Vagina (tissue), 2 donors: ENCODE measurements at regions not wholly inside any gene's neighbourhood (a gene's known extent, or its start where the extent isn't known, plus 50 kb on each side); places are given as distances from the start of the nearest gene placed in this dataset.

Source experiments
- DNase-seq, 2 donors: peaks; one replicate each; pipeline ENCODE4 v3.0.0-alpha.2; 2017; ENCODE audit errors: extremely low spot score in 2 of 2
- H3K27ac ChIP-seq: fragments of 200-600 bp; sonication (generic); one replicate; pipeline ENCODE4 v1.5.1; 2019
- H3K27me3 ChIP-seq: fragments of 200-600 bp; sonication (generic); one replicate; pipeline ENCODE4 v1.5.1; 2019
- H3K36me3 ChIP-seq, 2 donors: fragments of 200-600 bp; sonication (generic); one replicate each; pipeline ENCODE4 v1.5.1; 2017 to 2019
- H3K4me1 ChIP-seq: fragments of 200-600 bp; sonication (generic); one replicate; pipeline ENCODE4 v1.5.1; 2019
- H3K4me3 ChIP-seq, 2 donors: fragments of 200-600 bp; sonication (generic); 1 replicate in 1 of 2; 2 replicates in 1 of 2; pipeline ENCODE4 v1.5.1; 2016 to 2019
- H3K9me3 ChIP-seq: fragments of 200-600 bp; sonication (generic); one replicate; pipeline ENCODE4 v1.5.1; 2019
- CTCF ChIP-seq, 3 experiments: fragments of 450-650 bp in 2 of 3; fragments of 200-600 bp in 1 of 3; sonication (generic) in 1 of 3; IDR thresholded peaks; one replicate each; pipeline ENCODE4 v1.5.1; 2017 to 2019; ENCODE audit warnings: antibody characterized with exemption in 3 of 3, mild to moderate bottlenecking in 2 of 3, moderate library complexity in 2 of 3
- POLR2A ChIP-seq, 2 donors: fragments of 450-650 bp; IDR thresholded peaks; one replicate each; pipeline ENCODE4 v1.6.1; 2017; ENCODE audit warnings: antibody characterized with exemption in 2 of 2, mild to moderate bottlenecking in 2 of 2, moderate library complexity in 2 of 2
- POLR2AphosphoS5 ChIP-seq, 2 donors: sonication (generic); formaldehyde crosslinking; IDR thresholded peaks; one replicate each; pipeline ENCODE4 v1.9.0; 2017; ENCODE audit warnings: antibody characterized with exemption in 2 of 2, mild to moderate bottlenecking in 2 of 2, low read depth in 1 of 2; ENCODE audit not compliant: insufficient read depth in 1 of 2
- intact Hi-C: fragments of 100-400 bp; cut with DNase I; formaldehyde crosslinking; loops from one replicate; pipeline ENCODE4 v1.15.1; 2023

GRCh38 chr12:107884769-107885694, 110.5 kb downstream of the ASCL4 start:
- DNase-seq, result no peak
- Histone ChIP-seq H3K27me3 (no peaks in the 10 kb centered on the region), H3K4me1 (no peaks in the 10 kb centered on the region), H3K36me3 (no peaks in the 10 kb centered on the region), H3K27ac (no peak overlapping the region), H3K9me3 (no peaks in the 10 kb centered on the region), H3K4me3 (no peak overlapping the region)
- intact Hi-C loops, result no loop called here
- TF ChIP-seq POLR2AphosphoS5 (IDR thresholded peaks at IDR 0.05; ENCODE audit: insufficient read depth in 1 of 2, low read depth in 1 of 2) (no peak), CTCF (IDR thresholded peaks at IDR 0.05) (peak; percentile 39 to 69 (median 41))

- Histone ChIP-seq H3K36me3 (no peaks in the 10 kb centered on the region), H3K4me1 (no peaks in the 10 kb centered on the region), H3K27me3 (no peaks in the 10 kb centered on the region), H3K27ac (no peak overlapping the region), H3K9me3 (no peaks in the 10 kb centered on the region), H3K4me3 (no peak overlapping the region)
- intact Hi-C loops, result no loop called here
- no peak for DNase-seq
- TF ChIP-seq POLR2A (IDR thresholded peaks at IDR 0.05) (no peak), CTCF (IDR thresholded peaks at IDR 0.05) (no peak), POLR2AphosphoS5 (IDR thresholded peaks at IDR 0.05; ENCODE audit: insufficient read depth in 1 of 2, low read depth in 1 of 2) (no peak)
These were observed 114.3 kb downstream of the ASCL4 start for GRCh38 chr12:107888789-107889188.

GRCh38 chr12:107891967-107892366, 117.5 kb downstream of the ASCL4 start:
- no peaks in the 10 kb centered on the region for H3K36me3 ChIP-seq
- DNase-seq, result no peak
- H3K27me3 ChIP-seq, result no peaks in the 10 kb centered on the region
- intact Hi-C loops, result no loop called here
- H3K9me3 ChIP-seq, result no peaks in the 10 kb centered on the region
- no peak overlapping the region for H3K27ac ChIP-seq
- H3K4me3 ChIP-seq, result no peak overlapping the region
- no peaks in the 10 kb centered on the region for H3K4me1 ChIP-seq
- TF ChIP-seq POLR2AphosphoS5 (IDR thresholded peaks at IDR 0.05; ENCODE audit: insufficient read depth in 1 of 2, low read depth in 1 of 2) (no peak), POLR2A (IDR thresholded peaks at IDR 0.05) (no peak), CTCF (IDR thresholded peaks at IDR 0.05) (no peak)

GRCh38 chr12:107894589-107894988, 120.1 kb downstream of the ASCL4 start:
- DNase-seq, result no peak
- no peak overlapping the region for H3K27ac ChIP-seq
- H3K9me3 ChIP-seq, result no peaks in the 10 kb centered on the region
- no peaks in the 10 kb centered on the region for H3K36me3 ChIP-seq
- H3K4me3 ChIP-seq, result no peak overlapping the region
- H3K27me3 ChIP-seq, result no peaks in the 10 kb centered on the region
- intact Hi-C loops, result no loop called here
- TF ChIP-seq POLR2AphosphoS5 (IDR thresholded peaks at IDR 0.05; ENCODE audit: insufficient read depth in 1 of 2, low read depth in 1 of 2) (no peak), POLR2A (IDR thresholded peaks at IDR 0.05) (no peak), CTCF (IDR thresholded peaks at IDR 0.05) (no peak)
- H3K4me1 ChIP-seq, result no peaks in the 10 kb centered on the region

- Histone ChIP-seq H3K4me3 (no peak overlapping the region), H3K36me3 (no peaks in the 10 kb centered on the region), H3K4me1 (no peaks in the 10 kb centered on the region), H3K27ac (no peak overlapping the region), H3K9me3 (no peaks in the 10 kb centered on the region), H3K27me3 (no peaks in the 10 kb centered on the region)
- intact Hi-C loops, result no loop called here
- TF ChIP-seq CTCF (IDR thresholded peaks at IDR 0.05) (no peak), POLR2A (IDR thresholded peaks at IDR 0.05) (no peak), POLR2AphosphoS5 (IDR thresholded peaks at IDR 0.05; ENCODE audit: insufficient read depth in 1 of 2, low read depth in 1 of 2) (no peak)
- DNase-seq, result no peak
These were observed 121.5 kb downstream of the ASCL4 start for GRCh38 chr12:107895966-107896365.
